NOMO-1 treated with DMSO at 0.1 percent for 48 hours (cell line): ENCODE measurements at regions not wholly inside any gene's neighbourhood (a gene's known extent, or its start where the extent isn't known, plus 50 kb on each side); places are given as distances from the start of the nearest gene placed in this dataset.

Source experiments
- DNase-seq: peaks from one replicate; lab custom pipeline; 2025; ENCODE audit not compliant: unreplicated experiment; lab: John Stamatoyannopoulos, UW

GRCh38 chr4:188534917-188535316 lies 395.7 kb downstream of the TRIML1 start:
- no peak for DNase-seq

GRCh38 chr4:188536826-188537225 lies 397.6 kb downstream of the TRIML1 start:
- DNase-seq: no peak

- no peak for DNase-seq
Measured at GRCh38 chr4:188550296-188550695, 411.1 kb downstream of the TRIML1 start.

GRCh38 chr4:188551156-188551555 lies 411.9 kb downstream of the TRIML1 start:
- no peak for DNase-seq

GRCh38 chr4:188552741-188553275 lies 413.6 kb downstream of the TRIML1 start:
- DNase-seq: no peak

GRCh38 chr4:188554413-188554812 lies 415.2 kb downstream of the TRIML1 start:
- no peak for DNase-seq

GRCh38 chr4:188573104-188573503 lies 433.9 kb downstream of the TRIML1 start:
- DNase-seq: no peak

GRCh38 chr4:188578657-188579056 lies 439.4 kb downstream of the TRIML1 start:
- DNase-seq: no peak

- no peak for DNase-seq
Measured at GRCh38 chr4:188596021-188596420, 456.8 kb downstream of the TRIML1 start.

- DNase-seq: no peak
Measured at GRCh38 chr4:188603646-188604045, 464.4 kb downstream of the TRIML1 start.

- no peak for DNase-seq
Measured at GRCh38 chr4:188606635-188607034, 467.4 kb downstream of the TRIML1 start.

GRCh38 chr4:188611143-188611542 lies 471.9 kb downstream of the TRIML1 start:
- DNase-seq: no peak

GRCh38 chr4:188612659-188613058 lies 473.4 kb downstream of the TRIML1 start:
- DNase-seq: peak; percentile 95

- DNase-seq: no peak
Measured at GRCh38 chr4:188613976-188614375, 474.7 kb downstream of the TRIML1 start.

GRCh38 chr4:188619456-188620149 lies 480.4 kb downstream of the TRIML1 start:
- DNase-seq: no peak

GRCh38 chr4:188620608-188621007 lies 481.4 kb downstream of the TRIML1 start:
- DNase-seq: peak; percentile 17

- no peak for DNase-seq
Measured at GRCh38 chr4:188623314-188623854, 484.1 kb downstream of the TRIML1 start.

GRCh38 chr4:188624370-188624769 lies 485.1 kb downstream of the TRIML1 start:
- no peak for DNase-seq

- DNase-seq: no peak
Measured at GRCh38 chr4:188627892-188628291, 488.7 kb downstream of the TRIML1 start.

GRCh38 chr4:188639479-188640100 lies 500.3 kb downstream of the TRIML1 start:
- DNase-seq: no peak

GRCh38 chr4:188647820-188648370 lies 508.7 kb downstream of the TRIML1 start:
- no peak for DNase-seq

- no peak for DNase-seq
Measured at GRCh38 chr4:188649635-188650034, 510.4 kb downstream of the TRIML1 start.
